SK-N-SH treated with all-trans-retinoic acid at 6 μM for 48 hours (cell line): ENCODE measurements at regions not wholly inside any gene's neighbourhood (a gene's known extent, or its start where the extent isn't known, plus 50 kb on each side); places are given as distances from the start of the nearest gene placed in this dataset.

Experiments used
- ATAC-seq: fragments of 200-7000 bp; cut with Tn5 transposase; 3 replicates; pipeline ENCODE4 v1.9.1; 2020; ENCODE audit warnings: mild to moderate bottlenecking, moderate library complexity
- ARNTL ChIP-seq: fragments of 450-650 bp; formaldehyde crosslinking; IDR thresholded peaks from 2 replicates; pipeline ENCODE4 v1.5.0; 2020; ENCODE audit warnings: low read depth, mild to moderate bottlenecking, moderate library complexity, borderline replicate concordance
- BACH2 ChIP-seq: fragments of 250-450 bp; sonication (Bioruptor Pico); IDR thresholded peaks from 2 replicates; pipeline ENCODE4 v1.9.0; 2021; ENCODE audit warnings: mild to moderate bottlenecking, borderline replicate concordance
- CSDC2 ChIP-seq: fragments of 250-450 bp; sonication (Bioruptor Pico); IDR thresholded peaks from 2 replicates; pipeline ENCODE4 v1.5.0; 2020; ENCODE audit warnings: mild to moderate bottlenecking, moderate library complexity
- ESRRG ChIP-seq: fragments of 250-450 bp; sonication (Bioruptor Pico); IDR thresholded peaks from 2 replicates; pipeline ENCODE4 v1.6.1; 2021; ENCODE audit warnings: mild to moderate bottlenecking
- GLIS3 ChIP-seq: fragments of 250-450 bp; sonication (Bioruptor Pico); IDR thresholded peaks from 2 replicates; pipeline ENCODE4 v1.5.0; 2020; ENCODE audit warnings: mild to moderate bottlenecking, moderate library complexity
- ISL1 ChIP-seq: fragments of 250-450 bp; sonication (Bioruptor Pico); IDR thresholded peaks from 2 replicates; pipeline ENCODE4 v2.1.2; 2022; ENCODE audit warnings: mild to moderate bottlenecking, moderate library complexity
- OSR1 ChIP-seq: fragments of 250-450 bp; sonication (Bioruptor Pico); IDR thresholded peaks from 2 replicates; pipeline ENCODE4 v1.8.0; 2022; ENCODE audit warnings: moderate library complexity, mild to moderate bottlenecking, inconsistent platforms
- PPARA ChIP-seq: fragments of 250-450 bp; sonication (Bioruptor Pico); IDR thresholded peaks from 2 replicates; pipeline ENCODE4 v1.5.0; 2020; ENCODE audit warnings: mild to moderate bottlenecking, borderline replicate concordance
- RARB ChIP-seq: fragments of 250-450 bp; sonication (Bioruptor Pico); IDR thresholded peaks from 2 replicates; pipeline ENCODE4 v1.8.0; 2021; ENCODE audit warnings: mild to moderate bottlenecking, moderate library complexity
- SNAI2 ChIP-seq: fragments of 250-450 bp; sonication (Bioruptor Pico); IDR thresholded peaks from 2 replicates; pipeline ENCODE4 v1.5.0; 2020; ENCODE audit warnings: mild to moderate bottlenecking, moderate library complexity
- TCF4 ChIP-seq: fragments of 250-450 bp; sonication (Bioruptor Pico); IDR thresholded peaks from 2 replicates; pipeline ENCODE4 v1.8.0; 2021; ENCODE audit warnings: mild to moderate bottlenecking, moderate library complexity, borderline replicate concordance
- TOX ChIP-seq: fragments of 250-450 bp; sonication (Bioruptor Pico); IDR thresholded peaks from 2 replicates; pipeline ENCODE4 v1.8.0; 2021; ENCODE audit warnings: mild to moderate bottlenecking, moderate library complexity, borderline replicate concordance
- TSHZ2 ChIP-seq: fragments of 250-450 bp; sonication (Bioruptor Pico); IDR thresholded peaks from 2 replicates; pipeline ENCODE4 v1.5.0; 2020; ENCODE audit warnings: mild to moderate bottlenecking, moderate library complexity
- ZFP3 ChIP-seq: fragments of 250-450 bp; sonication (Bioruptor Pico); IDR thresholded peaks from 2 replicates; pipeline ENCODE4 v1.5.0; 2020; ENCODE audit warnings: mild to moderate bottlenecking, moderate library complexity
- ZNF565 ChIP-seq: fragments of 450-650 bp; formaldehyde crosslinking; conservative IDR thresholded peaks from 2 replicates; pipeline ENCODE4 v1.5.0; 2020; ENCODE audit warnings: low read depth, mild to moderate bottlenecking, moderate library complexity
- ZNF70 ChIP-seq: fragments of 450-650 bp; formaldehyde crosslinking; IDR thresholded peaks from 2 replicates; pipeline ENCODE4 v1.5.0; 2020; ENCODE audit warnings: mild to moderate bottlenecking, moderate library complexity
- ZNF8 ChIP-seq: fragments of 450-650 bp; formaldehyde crosslinking; IDR thresholded peaks from 2 replicates; pipeline ENCODE4 v1.5.0; 2020; ENCODE audit warnings: mild to moderate bottlenecking, moderate library complexity
- TF ChIP-seq, protein P1 (sequence below): fragments of 250-450 bp; sonication (Bioruptor Pico); IDR thresholded peaks from 2 replicates; pipeline ENCODE4 v1.5.1; 2021; ENCODE audit warnings: mild to moderate bottlenecking, moderate library complexity
- TF ChIP-seq, protein P2 (sequence below): fragments of 250-450 bp; sonication (Bioruptor Pico); IDR thresholded peaks from 2 replicates; pipeline ENCODE4 v1.5.1; 2020; ENCODE audit warnings: low read depth, mild to moderate bottlenecking, moderate library complexity
- TF ChIP-seq, protein P3 (sequence below): fragments of 250-450 bp; sonication (Bioruptor Pico); IDR thresholded peaks from 2 replicates; pipeline ENCODE4 v1.8.0; 2021; ENCODE audit warnings: low read depth, mild to moderate bottlenecking, moderate library complexity, borderline replicate concordance
- TF ChIP-seq, protein P4 (sequence below): fragments of 250-450 bp; sonication (Bioruptor Pico); IDR thresholded peaks from 2 replicates; pipeline ENCODE4 v1.8.0; 2020; ENCODE audit warnings: mild to moderate bottlenecking, moderate library complexity, borderline replicate concordance

- TF ChIP-seq OSR1 (CRISPR knock-in tag) (no peak), ZNF8 (CRISPR knock-in tag) (no peak), ESRRG (CRISPR knock-in tag) (no peak), ARNTL (no peak), ZNF70 (CRISPR knock-in tag) (no peak), BACH2 (no peak), SNAI2 (CRISPR knock-in tag) (no peak), ZFP3 (no peak), RARB (CRISPR knock-in tag) (no peak), TCF4 (no peak), ISL1 (CRISPR knock-in tag) (no peak), TSHZ2 (CRISPR knock-in tag) (no peak), TOX (CRISPR knock-in tag) (no peak), CSDC2 (CRISPR knock-in tag) (no peak)
- TF ChIP-seq, protein P1, sequence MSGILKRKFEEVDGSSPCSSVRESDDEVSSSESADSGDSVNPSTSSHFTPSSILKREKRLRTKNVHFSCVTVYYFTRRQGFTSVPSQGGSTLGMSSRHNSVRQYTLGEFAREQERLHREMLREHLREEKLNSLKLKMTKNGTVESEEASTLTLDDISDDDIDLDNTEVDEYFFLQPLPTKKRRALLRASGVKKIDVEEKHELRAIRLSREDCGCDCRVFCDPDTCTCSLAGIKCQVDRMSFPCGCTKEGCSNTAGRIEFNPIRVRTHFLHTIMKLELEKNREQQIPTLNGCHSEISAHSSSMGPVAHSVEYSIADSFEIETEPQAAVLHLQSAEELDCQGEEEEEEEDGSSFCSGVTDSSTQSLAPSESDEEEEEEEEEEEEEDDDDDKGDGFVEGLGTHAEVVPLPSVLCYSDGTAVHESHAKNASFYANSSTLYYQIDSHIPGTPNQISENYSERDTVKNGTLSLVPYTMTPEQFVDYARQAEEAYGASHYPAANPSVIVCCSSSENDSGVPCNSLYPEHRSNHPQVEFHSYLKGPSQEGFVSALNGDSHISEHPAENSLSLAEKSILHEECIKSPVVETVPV (CRISPR knock-in tag): no peak
- TF ChIP-seq, protein P2, sequence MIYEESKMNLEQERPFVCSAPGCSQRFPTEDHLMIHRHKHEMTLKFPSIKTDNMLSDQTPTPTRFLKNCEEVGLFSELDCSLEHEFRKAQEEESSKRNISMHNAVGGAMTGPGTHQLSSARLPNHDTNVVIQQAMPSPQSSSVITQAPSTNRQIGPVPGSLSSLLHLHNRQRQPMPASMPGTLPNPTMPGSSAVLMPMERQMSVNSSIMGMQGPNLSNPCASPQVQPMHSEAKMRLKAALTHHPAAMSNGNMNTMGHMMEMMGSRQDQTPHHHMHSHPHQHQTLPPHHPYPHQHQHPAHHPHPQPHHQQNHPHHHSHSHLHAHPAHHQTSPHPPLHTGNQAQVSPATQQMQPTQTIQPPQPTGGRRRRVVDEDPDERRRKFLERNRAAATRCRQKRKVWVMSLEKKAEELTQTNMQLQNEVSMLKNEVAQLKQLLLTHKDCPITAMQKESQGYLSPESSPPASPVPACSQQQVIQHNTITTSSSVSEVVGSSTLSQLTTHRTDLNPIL (CRISPR knock-in tag): no peak
- no peak; the same call in 2 of the 3 replicates for ATAC-seq
Measured at GRCh38 chr6:144660561-144661115, 375.5 kb downstream of the UTRN start.

DNA sequence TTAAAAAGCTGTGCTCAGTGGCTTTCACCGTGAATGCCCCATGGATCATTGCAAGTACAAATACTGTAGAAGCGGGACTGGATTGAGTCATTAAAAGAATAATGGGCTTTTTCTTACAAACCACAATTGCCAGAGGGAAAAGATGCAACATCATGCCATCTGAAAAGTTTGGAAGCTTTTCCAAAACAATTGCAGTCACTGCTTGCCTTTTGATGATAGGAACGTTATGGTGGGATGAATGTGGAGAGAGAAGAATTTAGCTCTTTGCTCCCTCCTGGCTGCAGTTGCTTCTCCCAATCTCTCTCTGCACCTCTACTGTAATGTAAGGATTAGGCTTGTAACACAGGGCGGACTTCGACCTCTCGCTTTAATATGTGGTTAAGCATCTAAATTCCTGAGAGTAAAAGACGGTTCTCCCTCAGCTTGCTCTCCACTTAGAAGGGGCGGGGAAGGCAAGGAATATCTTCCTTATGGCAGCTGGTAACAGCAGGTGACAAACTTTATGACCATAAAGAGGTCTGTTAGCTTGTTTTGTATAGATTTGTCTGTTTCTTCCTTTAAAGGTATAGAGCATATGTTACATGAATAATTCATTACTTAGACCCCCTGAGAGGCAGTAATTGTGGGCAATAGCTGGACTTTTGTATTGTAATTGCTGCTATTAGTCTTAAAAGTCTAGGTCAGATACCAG, 376.1 kb downstream of the UTRN start:
- ATAC-seq: no peak
- TF ChIP-seq, protein P1 (CRISPR knock-in tag): no peak
- TF ChIP-seq TSHZ2 (CRISPR knock-in tag) (no peak), CSDC2 (CRISPR knock-in tag) (no peak), ISL1 (CRISPR knock-in tag) (no peak), ZNF70 (CRISPR knock-in tag) (no peak), RARB (CRISPR knock-in tag) (no peak), GLIS3 (no peak), OSR1 (CRISPR knock-in tag) (no peak), PPARA (CRISPR knock-in tag) (no peak), BACH2 (no peak), ARNTL (no peak), ESRRG (CRISPR knock-in tag) (no peak), SNAI2 (CRISPR knock-in tag) (no peak), ZNF565 (CRISPR knock-in tag) (no peak), ZFP3 (no peak)
- TF ChIP-seq, protein P3, sequence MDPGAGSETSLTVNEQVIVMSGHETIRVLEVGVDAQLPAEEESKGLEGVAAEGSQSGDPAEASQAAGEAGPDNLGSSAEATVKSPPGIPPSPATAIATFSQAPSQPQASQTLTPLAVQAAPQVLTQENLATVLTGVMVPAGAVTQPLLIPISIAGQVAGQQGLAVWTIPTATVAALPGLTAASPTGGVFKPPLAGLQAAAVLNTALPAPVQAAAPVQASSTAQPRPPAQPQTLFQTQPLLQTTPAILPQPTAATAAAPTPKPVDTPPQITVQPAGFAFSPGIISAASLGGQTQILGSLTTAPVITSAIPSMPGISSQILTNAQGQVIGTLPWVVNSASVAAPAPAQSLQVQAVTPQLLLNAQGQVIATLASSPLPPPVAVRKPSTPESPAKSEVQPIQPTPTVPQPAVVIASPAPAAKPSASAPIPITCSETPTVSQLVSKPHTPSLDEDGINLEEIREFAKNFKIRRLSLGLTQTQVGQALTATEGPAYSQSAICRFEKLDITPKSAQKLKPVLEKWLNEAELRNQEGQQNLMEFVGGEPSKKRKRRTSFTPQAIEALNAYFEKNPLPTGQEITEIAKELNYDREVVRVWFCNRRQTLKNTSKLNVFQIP (CRISPR knock-in tag): no peak
- TF ChIP-seq, protein P4, sequence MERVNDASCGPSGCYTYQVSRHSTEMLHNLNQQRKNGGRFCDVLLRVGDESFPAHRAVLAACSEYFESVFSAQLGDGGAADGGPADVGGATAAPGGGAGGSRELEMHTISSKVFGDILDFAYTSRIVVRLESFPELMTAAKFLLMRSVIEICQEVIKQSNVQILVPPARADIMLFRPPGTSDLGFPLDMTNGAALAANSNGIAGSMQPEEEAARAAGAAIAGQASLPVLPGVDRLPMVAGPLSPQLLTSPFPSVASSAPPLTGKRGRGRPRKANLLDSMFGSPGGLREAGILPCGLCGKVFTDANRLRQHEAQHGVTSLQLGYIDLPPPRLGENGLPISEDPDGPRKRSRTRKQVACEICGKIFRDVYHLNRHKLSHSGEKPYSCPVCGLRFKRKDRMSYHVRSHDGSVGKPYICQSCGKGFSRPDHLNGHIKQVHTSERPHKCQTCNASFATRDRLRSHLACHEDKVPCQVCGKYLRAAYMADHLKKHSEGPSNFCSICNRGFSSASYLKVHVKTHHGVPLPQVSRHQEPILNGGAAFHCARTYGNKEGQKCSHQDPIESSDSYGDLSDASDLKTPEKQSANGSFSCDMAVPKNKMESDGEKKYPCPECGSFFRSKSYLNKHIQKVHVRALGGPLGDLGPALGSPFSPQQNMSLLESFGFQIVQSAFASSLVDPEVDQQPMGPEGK (CRISPR knock-in tag): no peak
